HEK293 (cell line): ENCODE measurements at regions not wholly inside any gene's neighbourhood (a gene's known extent, or its start where the extent isn't known, plus 50 kb on each side); places are given as distances from the start of the nearest gene placed in this dataset.

Experiments
- YY1 ChIP-seq: fragments of 450-650 bp; formaldehyde crosslinking; IDR thresholded peaks from 2 replicates; pipeline ENCODE4 v1.5.1; 2018; ENCODE audit warnings: missing biosample characterization, missing genetic modification characterization
- ZBTB17 ChIP-seq: fragments of 450-650 bp; formaldehyde crosslinking; IDR thresholded peaks from 2 replicates; pipeline ENCODE4 v1.5.1; 2016; ENCODE audit warnings: missing biosample characterization, missing genetic modification characterization
- ZFP69B ChIP-seq: fragments of 450-650 bp; formaldehyde crosslinking; IDR thresholded peaks from 2 replicates; pipeline ENCODE4 v1.5.1; 2016; ENCODE audit warnings: missing biosample characterization, missing genetic modification characterization
- ZNF155 ChIP-seq: fragments of 450-650 bp; formaldehyde crosslinking; IDR thresholded peaks from 2 replicates; pipeline ENCODE4 v1.5.1; 2016; ENCODE audit warnings: missing biosample characterization, missing genetic modification characterization
- TF ChIP-seq, protein P1 (sequence below): fragments of 450-650 bp; formaldehyde crosslinking; IDR thresholded peaks from 2 replicates; pipeline ENCODE4 v1.5.1; 2016; ENCODE audit warnings: missing biosample characterization, missing genetic modification characterization, low read depth

DNA sequence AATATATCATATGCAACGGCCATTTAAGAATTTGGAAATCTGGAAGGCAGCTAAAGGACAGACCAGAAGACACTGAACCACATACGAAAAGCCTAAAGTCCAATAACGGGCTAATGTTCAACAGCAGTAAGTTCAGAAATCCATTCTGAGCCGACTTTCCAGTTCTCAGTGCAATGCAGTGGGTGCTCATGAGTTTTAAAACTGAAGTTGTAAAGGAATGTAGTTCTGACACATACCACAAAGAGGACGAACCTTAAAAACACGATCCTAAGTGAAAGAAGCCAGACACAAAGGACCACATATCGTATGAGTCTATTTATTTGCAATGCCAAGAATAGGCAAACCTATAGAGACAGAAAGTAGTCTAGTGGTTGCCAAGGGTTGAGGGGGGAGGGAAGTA lies 278.3 kb upstream of the ZFHX3 start:
- no peak for TF ChIP-seq ZBTB17
- no peak for TF ChIP-seq ZFP69B (tag by site-specific recombination)
- TF ChIP-seq YY1 (tag by site-specific recombination): no peak
- TF ChIP-seq, protein P1, sequence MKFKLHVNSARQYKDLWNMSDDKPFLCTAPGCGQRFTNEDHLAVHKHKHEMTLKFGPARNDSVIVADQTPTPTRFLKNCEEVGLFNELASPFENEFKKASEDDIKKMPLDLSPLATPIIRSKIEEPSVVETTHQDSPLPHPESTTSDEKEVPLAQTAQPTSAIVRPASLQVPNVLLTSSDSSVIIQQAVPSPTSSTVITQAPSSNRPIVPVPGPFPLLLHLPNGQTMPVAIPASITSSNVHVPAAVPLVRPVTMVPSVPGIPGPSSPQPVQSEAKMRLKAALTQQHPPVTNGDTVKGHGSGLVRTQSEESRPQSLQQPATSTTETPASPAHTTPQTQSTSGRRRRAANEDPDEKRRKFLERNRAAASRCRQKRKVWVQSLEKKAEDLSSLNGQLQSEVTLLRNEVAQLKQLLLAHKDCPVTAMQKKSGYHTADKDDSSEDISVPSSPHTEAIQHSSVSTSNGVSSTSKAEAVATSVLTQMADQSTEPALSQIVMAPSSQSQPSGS (tag by site-specific recombination): no peak
- TF ChIP-seq ZNF155 (tag by site-specific recombination): no peak
